Mesenchymal stem cell (in vitro differentiated cells and primary cell): ENCODE measurements at regions not wholly inside any gene's neighbourhood (a gene's known extent, or its start where the extent isn't known, plus 50 kb on each side); places are given as distances from the start of the nearest gene placed in this dataset.

Experiments
- DNase-seq: peaks from one replicate; pipeline ENCODE4 v3.0.0-alpha.2; 2013
- H2AFZ ChIP-seq: one replicate; pipeline ENCODE4 v1.6.1; 2013; ENCODE audit warnings: low read depth, mild to moderate bottlenecking, control low read depth, inconsistent platforms, low read length, moderate library complexity
- H2AK5ac ChIP-seq: 2 replicates; pipeline ENCODE4 v1.6.1; 2013; ENCODE audit warnings: low read length, moderate library complexity, mild to moderate bottlenecking, inconsistent platforms; ENCODE audit not compliant: severe bottlenecking
- H2BK120ac ChIP-seq: one replicate; pipeline ENCODE4 v1.6.1; 2013; ENCODE audit warnings: low read depth, mild to moderate bottlenecking, inconsistent platforms, low read length, moderate library complexity
- H2BK12ac ChIP-seq, 2 experiments: one replicate each; pipeline ENCODE4 v1.6.1; 2013; ENCODE audit warnings: inconsistent platforms in 2 of 2, low read length in 2 of 2, mild to moderate bottlenecking in 2 of 2, moderate library complexity in 2 of 2, control low read depth in 1 of 2
- H2BK15ac ChIP-seq: one replicate; pipeline ENCODE4 v1.6.1; 2013; ENCODE audit warnings: mild to moderate bottlenecking, low read depth, inconsistent platforms; ENCODE audit not compliant: poor library complexity, severe bottlenecking
- H2BK5ac ChIP-seq: 2 replicates; pipeline ENCODE4 v1.6.1; 2013; ENCODE audit warnings: low read depth, mild to moderate bottlenecking, low read length, control low read depth, inconsistent platforms; ENCODE audit not compliant: poor library complexity, severe bottlenecking
- H3K14ac ChIP-seq, 2 experiments: one replicate each; pipeline ENCODE4 v1.6.1; 2013; ENCODE audit warnings: inconsistent platforms in 2 of 2, low read length in 2 of 2, control low read depth in 1 of 2, mild to moderate bottlenecking in 1 of 2, moderate library complexity in 1 of 2
- H3K18ac ChIP-seq, 2 experiments: one replicate each; pipeline ENCODE4 v1.6.1; 2013; ENCODE audit warnings: inconsistent platforms in 2 of 2, low read length in 2 of 2, control low read depth in 1 of 2, low read depth in 1 of 2, mild to moderate bottlenecking in 1 of 2
- H3K23ac ChIP-seq, 2 experiments: one replicate each; pipeline ENCODE4 v1.6.1; 2013; ENCODE audit warnings: inconsistent platforms in 2 of 2, low read length in 2 of 2, mild to moderate bottlenecking in 2 of 2, moderate library complexity in 2 of 2, control low read depth in 1 of 2
- H3K27ac ChIP-seq: 2 replicates; pipeline ENCODE4 v1.5.1; 2013; ENCODE audit warnings: mild to moderate bottlenecking, moderate library complexity, low read length, control low read depth, inconsistent platforms; ENCODE audit not compliant: poor library complexity, severe bottlenecking
- H3K27me3 ChIP-seq, 2 experiments: 2 replicates each; pipeline versions ENCODE4 v1.6.1 to v1.7.0; 2013; ENCODE audit warnings: low read length in 2 of 2, mild to moderate bottlenecking in 2 of 2, moderate library complexity in 2 of 2, control low read depth in 1 of 2, inconsistent platforms in 1 of 2; ENCODE audit not compliant: control insufficient read depth in 1 of 2, insufficient read depth in 1 of 2
- H3K36me3 ChIP-seq, 2 experiments: 2 replicates each; pipeline versions ENCODE4 v1.6.1 to v1.7.0; 2013; ENCODE audit warnings: low read length in 2 of 2, control low read depth in 1 of 2, inconsistent platforms in 1 of 2, low read depth in 1 of 2, mild to moderate bottlenecking in 1 of 2; ENCODE audit not compliant: insufficient read depth in 2 of 2, control insufficient read depth in 1 of 2
- H3K4ac ChIP-seq, 2 experiments: one replicate each; pipeline ENCODE4 v1.6.1; 2013; ENCODE audit warnings: inconsistent platforms in 2 of 2, low read length in 2 of 2, mild to moderate bottlenecking in 2 of 2, moderate library complexity in 2 of 2, control low read depth in 1 of 2, low read depth in 1 of 2
- H3K4me1 ChIP-seq: 2 replicates; pipeline ENCODE4 v1.6.1; 2013; ENCODE audit warnings: low read depth, low read length, control low read depth; ENCODE audit not compliant: control insufficient read depth, insufficient read depth
- H3K4me2 ChIP-seq: 2 replicates; pipeline ENCODE4 v1.6.1; 2013; ENCODE audit warnings: low read length, mild to moderate bottlenecking, inconsistent platforms; ENCODE audit not compliant: poor library complexity, severe bottlenecking
- H3K4me3 ChIP-seq, 2 experiments: 2 replicates each; pipeline versions ENCODE4 v1.5.1 to v1.7.0; 2013; ENCODE audit warnings: low read length in 2 of 2, mild to moderate bottlenecking in 2 of 2, control low read depth in 1 of 2, low read depth in 1 of 2; ENCODE audit not compliant: insufficient read depth in 1 of 2
- H3K79me1 ChIP-seq: replicated peaks from 2 replicates; pipeline ENCODE4 v1.6.1; 2013; ENCODE audit warnings: mild to moderate bottlenecking, control low read depth, low read length, inconsistent platforms; ENCODE audit not compliant: poor library complexity, severe bottlenecking
- H3K9ac ChIP-seq: 2 replicates; pipeline ENCODE4 v1.7.0; 2013; ENCODE audit warnings: mild to moderate bottlenecking, low read length, moderate library complexity
- H3K9me3 ChIP-seq: 2 replicates; pipeline ENCODE4 v1.7.0; 2013; ENCODE audit warnings: mild to moderate bottlenecking, low read length; ENCODE audit not compliant: control insufficient read depth
- H4K8ac ChIP-seq: one replicate; pipeline ENCODE4 v1.6.1; 2013; ENCODE audit warnings: inconsistent platforms, mild to moderate bottlenecking, low read length, moderate library complexity
- H4K91ac ChIP-seq: one replicate; pipeline ENCODE4 v1.6.1; 2013; ENCODE audit warnings: mild to moderate bottlenecking, low read length, inconsistent platforms
- WGBS: methylation state at CpG from one replicate; pipeline ENCODE4 v1.1.7; 2013; ENCODE audit warnings: mixed read lengths; 5-methylcytosine and 5-hydroxymethylcytosine counted together

- no peak for DNase-seq
- H3K9ac ChIP-seq = no peak overlapping the region
- 89% methylated on average over 2 of the region's 2 CpGs for WGBS
- H2BK15ac ChIP-seq = no peak overlapping the region
- no peaks in the 10 kb centered on the region for H3K36me3 ChIP-seq
- no peak overlapping the region for H3K23ac ChIP-seq
- H3K4ac ChIP-seq = no peak overlapping the region
- H3K27me3 ChIP-seq = peaks cover 0 to 11% of the 10 kb centered on the region in 2 experiments
- no peak overlapping the region for H2AK5ac ChIP-seq
- H3K4me1 ChIP-seq = no peaks in the 10 kb centered on the region
- no peaks in the 10 kb centered on the region for H3K79me1 ChIP-seq
- H3K18ac ChIP-seq = no peak overlapping the region
- no peak overlapping the region for H3K4me3 ChIP-seq
- H2AFZ ChIP-seq = no peak overlapping the region
- H4K91ac ChIP-seq = no peak overlapping the region
- H2BK120ac ChIP-seq = no peak overlapping the region
- H4K8ac ChIP-seq = no peak overlapping the region
- H2BK12ac ChIP-seq = no peak overlapping the region
- no peak overlapping the region for H3K14ac ChIP-seq
- H2BK5ac ChIP-seq = no peak overlapping the region
- no peaks in the 10 kb centered on the region for H3K9me3 ChIP-seq
- no peak overlapping the region for H3K4me2 ChIP-seq
- H3K27ac ChIP-seq = no peak overlapping the region
Observed at GRCh38 chr6:53721766-53722165, 56.2 kb upstream of the KLHL31 start.

- Histone ChIP-seq H3K9me3 (no peaks in the 10 kb centered on the region), H3K14ac (no peak overlapping the region), H3K27me3 (peaks cover 0 to 27% of the 10 kb centered on the region in 2 experiments), H3K27ac (no peak overlapping the region), H3K9ac (no peak overlapping the region), H2BK5ac (no peak overlapping the region), H2BK15ac (no peak overlapping the region), H4K91ac (no peak overlapping the region), H2BK12ac (no peak overlapping the region), H4K8ac (no peak overlapping the region), H3K79me1 (no peaks in the 10 kb centered on the region), H3K4ac (no peak overlapping the region), H3K36me3 (no peaks in the 10 kb centered on the region), H3K4me1 (no peaks in the 10 kb centered on the region), H2AFZ (no peak overlapping the region), H3K4me3 (no peak overlapping the region), H3K4me2 (no peak overlapping the region), H2AK5ac (no peak overlapping the region), H2BK120ac (no peak overlapping the region), H3K23ac (no peak overlapping the region), H3K18ac (no peak overlapping the region)
- DNase-seq = peak; percentile 62
- WGBS = 72% methylated on average over 8 of the region's 9 CpGs
Observed at GRCh38 chr6:53718597-53719460, 53.3 kb upstream of the KLHL31 start.

DNA sequence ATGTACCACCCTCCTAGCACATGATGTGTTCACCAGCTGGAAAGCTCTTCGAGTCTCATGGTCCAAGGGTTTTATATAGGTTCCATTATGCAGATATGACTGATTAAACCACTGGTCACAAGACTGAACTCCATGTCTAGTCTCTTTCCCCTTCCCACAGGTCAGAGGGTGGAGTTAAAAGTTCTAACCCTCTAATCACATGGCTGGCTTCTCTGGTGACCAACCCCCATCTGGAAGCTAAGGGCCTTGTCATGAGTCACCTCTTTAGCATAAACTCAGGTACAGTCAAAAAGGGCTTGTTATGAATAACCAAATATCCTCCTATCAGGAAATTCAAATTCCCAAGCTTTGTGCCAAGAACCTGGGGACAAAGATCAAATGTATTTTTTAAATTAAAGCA, 52.0 kb upstream of the KLHL31 start:
- no peak overlapping the region for H3K18ac ChIP-seq
- H3K27me3 ChIP-seq = peaks cover 0 to 29% of the 10 kb centered on the region in 2 experiments
- no peak overlapping the region for H3K27ac ChIP-seq
- H3K36me3 ChIP-seq = no peaks in the 10 kb centered on the region
- no peak overlapping the region for H2AK5ac ChIP-seq
- no peak overlapping the region for H3K4ac ChIP-seq
- no peak overlapping the region for H3K9ac ChIP-seq
- H4K8ac ChIP-seq = no peak overlapping the region
- H2BK120ac ChIP-seq = no peak overlapping the region
- H2BK15ac ChIP-seq = no peak overlapping the region
- H3K4me2 ChIP-seq = no peak overlapping the region
- no peak overlapping the region for H2BK5ac ChIP-seq
- H3K79me1 ChIP-seq = no peaks in the 10 kb centered on the region
- H3K14ac ChIP-seq = no peak overlapping the region
- no CpG with 5 or more reads among the region's 1 CpG for WGBS
- no peak overlapping the region for H2AFZ ChIP-seq
- H3K4me3 ChIP-seq = no peak overlapping the region
- H2BK12ac ChIP-seq = no peak overlapping the region
- H3K9me3 ChIP-seq = no peaks in the 10 kb centered on the region
- no peak overlapping the region for H3K23ac ChIP-seq
- no peak overlapping the region for H4K91ac ChIP-seq
- H3K4me1 ChIP-seq = no peaks in the 10 kb centered on the region
- no peak for DNase-seq

GRCh38 chr6:53715434-53715833, 49.9 kb upstream of the KLHL31 start:
- no peak overlapping the region for H4K8ac ChIP-seq
- H3K36me3 ChIP-seq = no peaks in the 10 kb centered on the region
- no peak overlapping the region for H3K4me2 ChIP-seq
- DNase-seq = no peak
- WGBS = 100% methylated on average over 1 of the region's 1 CpG
- H3K27ac ChIP-seq = no peak overlapping the region
- H3K4me3 ChIP-seq = no peak overlapping the region
- no peaks in the 10 kb centered on the region for H3K9me3 ChIP-seq
- no peak overlapping the region for H2AK5ac ChIP-seq
- H2BK12ac ChIP-seq = no peak overlapping the region
- H2BK15ac ChIP-seq = no peak overlapping the region
- no peaks in the 10 kb centered on the region for H3K4me1 ChIP-seq
- H3K4ac ChIP-seq = no peak overlapping the region
- H3K79me1 ChIP-seq = no peaks in the 10 kb centered on the region
- H3K9ac ChIP-seq = no peak overlapping the region
- H4K91ac ChIP-seq = no peak overlapping the region
- H2BK5ac ChIP-seq = no peak overlapping the region
- no peak overlapping the region for H2AFZ ChIP-seq
- no peak overlapping the region for H3K14ac ChIP-seq
- H2BK120ac ChIP-seq = no peak overlapping the region
- no peak overlapping the region for H3K23ac ChIP-seq
- peaks cover 0 to 35% of the 10 kb centered on the region in 2 experiments for H3K27me3 ChIP-seq
- no peak overlapping the region for H3K18ac ChIP-seq
